ENCODE measurements at regions not wholly inside any gene's neighbourhood (a gene's known extent, or its start where the extent isn't known, plus 50 kb on each side); places are given as distances from the start of the nearest gene placed in this dataset.
A peak's percentile ranks its signal among the peaks of the same experiment; 100 is the strongest.

DNA sequence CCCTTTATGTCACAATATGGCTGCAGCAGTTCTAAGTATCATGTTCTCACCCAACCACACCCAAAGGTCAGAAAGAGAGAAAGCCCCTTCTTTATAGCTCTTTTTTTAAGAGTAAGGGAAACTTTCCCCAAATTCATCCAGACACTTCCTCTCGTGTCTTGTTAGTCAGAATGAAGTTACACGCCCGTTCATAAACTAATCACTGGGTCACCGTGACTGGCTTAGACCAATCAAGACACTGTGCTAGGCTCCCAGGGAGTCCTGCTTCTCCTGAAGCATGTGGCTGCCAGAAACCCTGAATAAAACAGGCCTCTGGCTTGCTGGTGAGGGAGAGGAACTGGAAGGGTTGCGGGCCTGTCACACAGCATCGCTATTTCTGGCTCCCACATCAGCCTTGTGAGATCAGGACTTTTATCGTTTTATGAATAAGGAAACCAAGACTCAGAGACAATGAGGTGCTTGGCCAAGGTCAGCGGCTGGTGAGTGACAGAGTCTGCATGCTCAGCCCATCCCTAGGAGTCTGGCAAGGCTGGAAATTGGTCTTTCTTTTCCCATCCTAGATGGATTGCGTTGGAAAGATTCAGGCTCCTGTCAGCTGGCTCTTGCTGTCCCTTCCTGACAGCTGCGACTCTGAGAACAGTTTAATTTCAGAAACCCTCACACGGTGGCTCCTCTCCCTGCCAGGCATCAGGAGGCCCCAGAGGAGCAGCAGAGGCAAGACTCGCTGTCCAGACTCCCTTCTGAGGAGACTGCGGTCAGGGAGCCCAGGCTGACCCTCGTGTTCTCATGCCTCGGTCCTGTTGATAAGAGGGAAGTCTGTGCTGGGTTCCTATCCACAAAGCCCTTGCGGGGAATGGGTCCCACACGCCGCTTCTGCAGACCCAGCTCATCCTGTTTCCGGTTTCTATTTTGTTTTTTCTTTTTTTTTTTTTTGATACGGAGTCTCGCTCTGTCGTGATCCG is 104.5 kb upstream of the TAF1B start:
- DNase-seq (ENCODE audit: low spot score): no peak

DNA sequence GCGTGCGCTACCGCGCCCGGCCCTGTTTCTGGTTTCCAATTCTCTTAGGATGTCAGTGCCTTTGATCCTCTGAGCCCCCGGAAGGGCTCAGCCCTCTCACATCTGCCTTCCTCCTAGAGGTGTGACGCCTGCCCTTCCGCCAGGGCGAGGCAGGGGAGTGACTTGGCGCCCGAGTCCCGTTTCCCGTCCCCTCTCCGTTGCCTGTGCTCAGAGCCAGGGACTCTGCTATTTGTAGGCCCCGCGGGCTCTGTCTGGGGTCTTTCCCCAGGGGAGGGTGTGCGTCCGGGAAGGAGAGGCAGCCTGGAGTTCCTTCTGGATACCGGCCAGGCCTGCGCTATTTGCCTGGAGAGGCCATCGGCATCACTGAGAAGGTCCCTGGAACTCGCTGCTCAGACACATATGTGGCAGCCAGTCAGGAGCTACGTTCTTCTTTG is 103.7 kb upstream of the TAF1B start:
- no peak for DNase-seq (ENCODE audit: low spot score)

DNA sequence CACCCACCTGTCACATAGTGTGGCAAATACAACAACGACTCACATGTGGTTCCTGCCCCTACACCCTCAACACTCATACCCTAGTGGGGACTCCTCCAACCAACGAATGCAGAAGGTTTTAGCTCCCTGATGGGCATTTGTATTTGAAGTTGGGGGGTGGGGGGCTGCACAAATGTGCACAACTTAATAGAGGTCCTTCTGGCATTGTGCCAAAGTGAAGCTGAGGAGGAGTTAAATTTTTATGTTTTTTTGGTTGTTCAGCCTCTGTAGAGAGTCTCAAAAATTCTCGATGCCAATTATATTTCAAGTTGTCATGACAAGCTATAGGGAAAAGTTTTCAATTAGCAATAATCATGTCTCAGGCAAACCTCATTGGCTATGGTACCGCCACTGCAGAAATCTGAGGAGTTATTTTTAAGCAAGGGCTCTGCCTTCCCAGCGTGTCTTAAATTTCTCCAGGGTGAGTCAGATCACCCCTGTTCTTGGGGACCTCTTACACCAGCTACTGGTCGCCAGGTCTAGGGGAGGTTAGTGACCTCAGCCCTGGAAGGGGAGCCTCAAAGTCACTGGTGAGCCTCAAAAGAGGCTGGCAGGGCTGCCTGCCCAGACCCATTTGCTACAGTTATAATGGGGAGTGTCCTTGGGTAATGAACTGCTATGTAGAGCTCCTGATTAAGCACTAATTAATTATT is 102.7 kb upstream of the TAF1B start:
- no peak for DNase-seq (ENCODE audit: low spot score)

DNA sequence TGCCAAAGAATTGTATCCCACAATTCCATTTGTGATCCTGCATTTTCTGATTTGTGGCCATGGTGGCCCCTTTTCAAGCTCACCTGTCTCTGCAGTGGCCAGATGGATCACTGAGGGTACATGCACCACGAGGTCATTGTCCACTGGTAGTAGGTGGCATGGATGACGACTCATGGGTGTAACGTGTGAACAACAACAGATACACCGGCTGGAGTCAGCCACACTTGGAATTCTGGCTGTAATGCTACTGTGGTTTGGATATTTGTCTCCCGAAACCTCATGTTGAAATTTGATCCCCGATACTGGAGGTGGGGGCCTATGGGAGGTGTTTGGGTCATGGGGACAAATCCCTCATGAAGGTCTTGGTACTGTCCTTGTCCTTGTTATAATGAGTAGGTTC is 102.2 kb upstream of the TAF1B start:
- no peak for DNase-seq (ENCODE audit: low spot score)

DNA sequence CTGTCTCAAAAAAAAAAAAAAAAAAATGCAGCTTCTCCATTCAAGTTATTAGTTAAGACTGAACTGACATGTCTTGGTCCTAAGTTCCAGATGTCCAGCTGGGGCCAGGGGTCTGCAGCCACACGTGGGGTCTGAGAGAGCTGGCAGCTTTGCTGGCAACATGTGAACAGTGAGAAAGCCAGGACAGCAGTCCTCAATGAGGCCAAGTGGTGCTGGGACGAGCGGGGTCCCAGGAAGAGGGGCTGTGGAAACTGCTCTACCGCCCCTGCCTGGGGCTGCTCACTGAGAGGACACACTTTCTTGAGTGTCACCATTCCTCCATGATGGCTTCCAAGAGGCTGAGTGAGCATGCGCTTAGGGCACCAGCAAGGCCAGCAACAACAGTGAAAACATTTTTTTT is 100.7 kb upstream of the TAF1B start:
- no peak for DNase-seq (ENCODE audit: low spot score)

DNA sequence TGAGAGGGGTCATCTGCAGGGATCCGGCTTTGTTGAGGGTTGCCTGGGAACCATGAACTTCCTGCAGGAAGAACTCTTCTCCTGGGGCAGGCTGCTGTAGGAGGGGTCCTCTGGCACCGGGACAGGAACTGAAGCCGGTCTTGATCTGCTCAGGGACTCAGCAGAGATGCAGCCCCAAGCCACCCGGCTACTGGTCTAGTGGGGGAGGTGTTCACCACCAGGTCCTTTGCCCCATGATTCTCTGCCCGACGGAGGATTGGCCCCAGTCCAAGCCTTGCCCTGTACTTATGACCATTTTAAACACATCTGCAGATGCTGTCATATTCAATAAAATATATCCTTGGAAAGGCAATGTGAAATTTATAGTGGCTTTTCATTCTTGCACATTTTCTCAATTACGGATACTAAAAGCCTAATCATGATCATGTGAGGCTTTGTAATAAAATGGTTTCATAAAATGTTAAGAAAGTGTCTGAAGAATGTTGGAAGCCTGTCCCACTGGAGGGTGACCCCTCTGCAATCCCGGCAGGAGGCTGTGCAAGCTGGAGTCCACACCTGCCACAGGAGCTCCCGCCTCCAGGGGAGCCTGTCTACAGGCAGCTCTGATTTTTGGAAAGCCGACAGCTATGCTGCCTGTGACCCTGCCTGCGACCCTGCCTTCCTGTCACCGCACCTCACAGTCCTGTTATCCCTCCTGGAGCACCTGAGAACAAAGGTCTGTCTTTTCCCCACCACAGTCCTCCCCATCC is 98.8 kb upstream of the TAF1B start:
- DNase-seq (ENCODE audit: low spot score): no peak

DNA sequence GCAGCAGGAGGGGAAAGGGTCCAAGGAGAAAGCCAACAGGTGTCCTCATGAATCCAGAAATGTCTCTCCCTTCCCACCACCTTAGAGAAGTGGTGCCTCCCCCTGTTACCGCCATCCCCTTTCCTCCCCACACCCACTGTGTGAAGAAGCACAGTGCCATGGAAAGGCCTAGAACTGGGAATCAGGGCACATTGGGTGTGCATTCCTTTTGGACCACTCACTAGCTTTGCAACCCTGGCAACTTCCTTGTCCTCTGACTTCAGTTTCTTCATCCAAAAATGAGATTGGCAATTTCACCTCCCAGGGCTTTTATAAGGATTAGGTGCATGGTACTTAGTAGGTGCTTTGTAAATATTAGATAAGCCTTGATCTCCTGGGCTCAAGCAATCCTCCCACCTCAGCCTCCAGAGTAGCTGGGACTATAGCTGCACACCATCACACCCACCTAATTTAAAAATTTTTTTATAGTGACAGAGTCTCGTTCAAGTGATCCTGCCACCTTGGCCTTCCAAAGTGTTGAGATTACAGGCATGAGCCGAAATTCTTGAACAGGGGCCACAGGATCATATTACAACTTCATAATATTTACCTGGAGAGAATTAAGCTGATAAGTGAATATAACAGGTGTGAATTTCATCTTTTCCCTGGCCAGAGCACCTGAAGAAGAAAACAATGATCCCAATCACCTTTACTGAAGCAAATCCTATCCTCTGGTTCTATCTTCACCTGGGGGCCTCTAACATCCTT is 97.9 kb upstream of the TAF1B start:
- no peak for DNase-seq (ENCODE audit: low spot score)

DNA sequence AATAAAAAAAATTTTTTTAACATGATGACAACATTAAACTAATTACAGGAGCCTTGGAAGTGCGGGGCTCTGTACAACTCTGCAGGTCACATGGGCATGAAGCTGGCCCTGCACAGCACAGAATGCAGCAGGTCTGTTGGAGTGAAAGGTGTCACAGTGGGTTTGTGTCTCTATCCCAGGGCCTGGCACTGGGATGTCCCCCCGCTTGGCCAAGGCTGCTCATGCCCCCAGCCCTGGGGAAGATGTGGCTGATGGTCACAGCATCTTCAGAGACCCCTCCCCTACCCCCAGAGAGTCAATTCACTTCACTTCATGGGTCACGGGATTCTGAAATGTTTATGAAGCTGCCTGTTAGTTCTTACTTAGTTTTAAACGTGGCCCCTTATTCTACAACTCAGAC is 95.9 kb upstream of the TAF1B start:
- no peak for DNase-seq (ENCODE audit: low spot score)

DNA sequence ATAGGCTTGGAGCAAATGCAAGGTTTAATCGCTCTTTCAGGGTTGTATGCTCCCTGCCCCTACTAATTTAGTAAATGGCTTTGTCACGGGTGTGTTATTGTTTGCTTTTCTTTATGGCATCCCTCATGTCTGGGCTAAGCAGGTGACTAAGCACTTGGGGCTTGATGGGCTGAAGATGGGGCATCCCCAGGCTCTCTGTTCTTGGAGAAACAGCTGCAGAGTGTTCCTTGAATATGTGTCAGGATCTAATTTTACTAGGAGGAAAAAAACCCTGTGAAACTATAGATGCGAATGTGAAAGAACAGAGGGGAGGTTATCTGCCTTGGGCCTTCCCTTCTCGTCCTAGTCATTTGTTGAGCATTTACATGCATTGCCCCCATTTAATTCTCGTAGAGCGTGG is 94.7 kb upstream of the TAF1B start:
- DNase-seq (ENCODE audit: low spot score): no peak

DNA sequence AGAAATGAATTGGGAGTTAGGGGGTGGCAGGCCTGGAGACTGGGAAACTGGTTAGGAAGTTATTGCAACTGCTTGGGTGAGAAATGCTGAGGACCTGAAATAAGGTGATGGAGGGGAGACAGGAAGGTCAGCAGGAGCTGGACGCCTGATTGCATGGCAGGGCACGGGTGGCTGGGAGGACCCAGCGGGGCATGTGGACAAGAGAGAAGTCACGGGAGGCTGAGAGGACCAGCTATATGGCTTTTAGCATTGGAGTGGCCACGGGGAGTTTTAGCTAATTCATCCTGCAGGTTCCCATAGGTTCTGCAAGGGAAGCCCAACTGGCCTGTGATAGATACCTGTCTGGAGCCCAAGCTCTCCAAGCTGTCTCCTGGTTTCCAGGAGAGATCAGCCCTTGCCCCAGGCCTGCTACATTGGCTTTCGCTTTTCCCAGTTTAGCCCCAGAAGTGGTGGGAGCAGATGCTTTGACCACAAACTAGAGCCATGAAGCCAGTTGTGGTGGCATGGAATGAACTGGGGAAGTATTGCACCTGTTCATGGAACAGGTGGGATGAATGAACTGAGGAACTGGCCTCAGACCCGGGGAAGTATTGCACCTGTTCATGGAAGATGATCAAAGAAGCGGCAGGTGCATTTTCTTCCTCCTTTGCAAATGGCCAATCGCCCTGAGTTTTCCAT is 93.6 kb upstream of the TAF1B start:
- DNase-seq (ENCODE audit: low spot score): no peak

DNA sequence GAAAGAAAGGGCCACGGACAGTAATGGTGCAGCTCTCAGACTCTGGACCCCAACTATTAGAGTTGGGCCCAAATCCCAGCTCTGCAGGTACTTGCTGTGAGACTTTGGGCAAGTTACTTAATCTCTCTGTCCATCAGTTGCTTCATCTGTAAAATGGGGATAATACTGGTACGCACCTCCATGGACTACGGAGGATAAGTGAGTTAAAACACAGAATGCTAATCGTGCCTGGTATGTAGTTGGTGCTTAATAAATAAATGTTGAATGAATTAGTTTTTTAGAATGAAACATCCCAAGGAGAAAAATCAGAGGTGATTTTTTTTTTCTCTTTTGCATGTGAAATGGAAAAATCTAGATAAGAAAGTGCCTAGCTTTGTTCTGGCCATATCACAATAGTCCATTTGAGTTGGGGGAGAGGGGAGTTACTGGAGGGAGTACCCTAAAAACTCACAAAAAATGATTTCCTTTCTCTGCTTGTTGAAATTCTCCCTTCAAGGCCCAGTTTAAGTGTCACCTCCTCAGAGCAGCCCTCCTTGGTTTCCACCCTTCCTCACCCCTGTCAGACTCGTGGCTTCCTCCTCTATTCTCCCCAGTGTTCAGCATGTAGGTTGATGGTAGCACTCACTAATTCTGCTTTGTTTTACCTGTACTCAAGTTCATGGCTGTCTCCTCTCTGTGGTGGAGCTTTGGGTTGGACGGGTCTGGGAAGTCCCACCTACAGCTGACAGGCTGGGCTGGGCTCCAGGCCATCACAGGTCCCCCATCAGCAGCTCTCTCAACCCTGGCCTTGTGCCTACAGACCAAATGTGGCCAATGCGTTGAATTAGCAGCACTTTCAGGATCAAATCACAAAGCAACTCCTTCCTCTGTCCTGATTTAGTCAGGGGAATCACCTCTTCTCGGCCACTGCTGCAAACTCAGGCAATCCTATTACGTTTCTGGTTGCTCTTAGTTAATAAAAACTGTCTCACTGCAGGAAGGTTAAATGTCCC is 92.8 kb upstream of the TAF1B start:
- DNase-seq (ENCODE audit: low spot score): no peak

DNA sequence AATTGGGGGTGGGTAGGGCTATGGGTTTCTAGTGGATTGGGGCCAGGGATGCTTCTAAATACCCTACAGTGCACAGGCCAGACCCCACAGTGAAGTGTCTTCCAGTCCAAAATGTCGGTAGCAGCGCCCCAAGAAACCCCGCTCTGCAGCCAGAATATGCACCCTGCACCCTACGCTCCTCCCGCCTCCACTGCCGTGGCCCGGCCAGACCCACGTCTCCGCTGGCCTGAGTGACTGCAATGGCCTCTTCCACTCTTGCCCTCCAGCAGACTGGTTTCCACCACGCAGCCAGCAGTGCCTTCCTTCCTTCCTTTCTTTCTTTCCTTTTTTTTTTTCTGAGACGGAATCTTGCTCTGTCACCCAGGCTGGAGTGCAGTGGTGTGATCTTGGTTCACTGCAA is 91.4 kb upstream of the TAF1B start:
- no peak for DNase-seq (ENCODE audit: low spot score)

DNA sequence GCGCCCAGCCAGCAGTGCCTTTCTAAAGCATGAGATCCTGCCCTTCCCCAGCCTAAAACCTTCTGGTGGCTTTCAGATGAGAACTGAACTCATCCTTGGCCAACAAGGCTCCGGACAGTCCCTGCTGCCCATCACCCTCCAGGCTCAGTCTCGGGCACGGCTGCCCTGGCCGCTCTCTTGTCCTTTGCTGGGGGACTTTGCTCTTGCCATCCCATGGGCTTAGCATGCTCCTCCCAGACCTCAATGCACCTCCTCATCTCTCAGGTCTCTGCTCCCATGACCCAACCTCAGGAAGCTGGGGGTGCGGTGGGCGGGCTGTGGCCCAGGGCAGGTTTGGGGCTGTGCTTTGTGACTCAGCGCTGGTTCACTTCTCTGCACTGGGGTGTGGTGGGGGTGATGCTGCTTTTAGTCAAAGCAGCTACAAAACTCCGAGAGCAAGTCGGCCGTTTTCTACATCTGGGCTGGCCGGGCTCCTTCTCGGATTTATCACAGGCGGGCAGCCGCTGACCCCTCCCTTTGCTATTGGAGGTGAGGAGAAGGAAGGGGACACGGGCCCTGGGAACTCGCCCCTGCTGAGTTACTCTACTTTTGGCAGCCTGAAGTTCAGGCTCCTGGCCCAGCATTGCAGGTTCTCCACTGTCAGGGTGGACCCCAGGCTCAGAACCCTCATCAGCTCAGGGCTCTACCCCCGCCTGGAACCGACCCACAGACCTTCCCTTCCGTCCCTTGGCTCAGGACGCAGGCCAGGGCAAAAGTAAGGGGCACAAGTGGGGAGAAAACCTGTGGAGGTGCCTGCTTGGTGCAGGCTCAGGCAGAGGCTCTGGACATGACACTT is 90.6 kb upstream of the TAF1B start:
- DNase-seq (ENCODE audit: low spot score): peak; percentile 43

DNA sequence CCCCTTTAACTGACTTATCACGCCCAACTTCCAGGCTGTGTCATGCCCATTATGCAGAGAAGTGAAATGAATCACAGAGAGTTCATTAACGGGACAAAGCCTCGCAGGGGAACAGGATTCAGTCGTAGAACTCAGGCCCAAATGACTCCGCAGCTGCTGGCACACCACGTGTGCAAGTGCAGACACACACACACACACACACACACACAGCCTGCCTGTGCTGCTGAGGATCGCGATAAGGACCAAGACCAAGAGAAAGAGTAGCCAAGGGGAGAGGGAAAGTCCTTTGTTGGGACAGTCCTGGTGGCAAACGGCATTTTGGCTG is 90.0 kb upstream of the TAF1B start:
- DNase-seq (ENCODE audit: low spot score): peak; percentile 77

DNA sequence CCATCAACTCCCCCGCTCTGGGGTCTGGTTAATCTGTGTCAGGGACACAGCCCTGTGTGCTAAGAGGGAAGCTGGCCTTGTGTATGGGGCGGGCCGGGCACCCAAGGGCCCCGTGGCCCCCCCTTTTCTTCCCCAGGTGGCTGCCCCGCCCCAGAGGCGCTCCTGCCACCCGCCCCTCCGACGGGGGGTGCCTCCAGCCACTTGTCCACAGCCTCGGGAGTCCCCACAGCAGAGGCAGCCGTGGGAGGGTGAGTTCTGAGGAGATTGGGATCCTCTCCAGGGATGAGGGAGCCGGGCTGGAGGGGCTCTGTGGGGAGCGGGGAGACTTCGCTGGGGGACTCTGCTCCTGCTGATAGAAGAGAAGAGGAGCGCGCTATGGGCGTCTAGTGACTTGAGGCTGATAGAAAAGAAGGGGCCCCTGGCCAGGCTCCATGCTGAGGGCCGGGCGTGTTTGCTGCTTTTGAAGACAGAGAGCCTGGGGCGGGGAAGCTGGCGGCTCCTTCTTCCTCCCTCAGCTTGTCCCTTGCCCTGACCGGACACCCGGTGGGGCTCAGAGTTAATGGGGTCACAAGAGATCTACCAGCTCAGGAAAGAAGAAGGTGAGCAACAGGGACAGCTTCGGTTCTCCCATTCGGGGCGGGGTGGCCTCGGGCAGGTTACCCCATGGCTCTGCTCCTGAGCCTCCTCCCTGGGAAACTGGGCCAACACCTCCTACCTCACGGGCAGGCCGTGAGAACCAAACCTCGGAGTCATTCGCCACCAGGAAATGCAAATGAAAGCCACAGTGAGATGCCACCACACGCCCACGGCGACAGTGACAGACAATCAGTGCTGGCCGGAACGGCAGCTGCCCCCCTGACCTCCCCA is 89.4 kb upstream of the TAF1B start:
- DNase-seq (ENCODE audit: low spot score): no peak

DNA sequence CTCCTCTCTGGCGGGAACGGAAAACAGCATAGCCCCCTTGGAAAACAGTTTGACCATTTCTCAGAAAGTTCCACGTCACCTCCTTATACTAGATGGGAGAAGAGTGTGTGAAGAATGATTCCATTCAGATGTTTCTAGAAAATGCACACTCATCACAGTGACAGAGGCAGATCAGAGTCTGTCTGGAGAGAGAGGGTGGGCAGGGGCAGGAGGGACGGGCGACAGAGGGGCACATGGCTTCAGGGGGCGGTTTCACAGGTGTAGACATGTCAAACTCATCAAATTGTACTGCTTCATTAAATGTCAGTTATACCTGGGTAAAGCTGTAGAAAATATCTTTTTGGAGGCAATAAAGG is 88.8 kb upstream of the TAF1B start:
- no peak for DNase-seq (ENCODE audit: low spot score)

DNA sequence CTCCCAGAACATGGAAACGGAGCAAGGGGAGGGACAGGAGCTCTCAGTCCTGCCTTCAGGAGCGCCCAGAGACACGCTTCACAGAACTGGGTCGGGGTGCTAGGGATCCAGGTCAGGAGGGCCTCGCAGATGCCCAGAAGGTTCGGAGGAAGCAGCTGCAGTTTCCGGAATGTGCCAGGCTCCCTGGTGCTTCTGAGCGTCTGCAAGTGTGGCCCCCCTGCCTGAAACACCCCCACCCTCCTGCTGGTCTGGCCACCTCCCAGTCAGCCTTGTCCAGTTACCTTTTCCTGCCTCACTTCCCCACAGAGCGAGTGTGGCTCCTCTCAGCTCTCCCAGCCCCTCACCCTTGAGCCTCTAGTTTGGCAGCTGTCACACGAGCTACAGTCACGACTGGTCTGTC is 88.3 kb upstream of the TAF1B start:
- no peak for DNase-seq (ENCODE audit: low spot score)

DNA sequence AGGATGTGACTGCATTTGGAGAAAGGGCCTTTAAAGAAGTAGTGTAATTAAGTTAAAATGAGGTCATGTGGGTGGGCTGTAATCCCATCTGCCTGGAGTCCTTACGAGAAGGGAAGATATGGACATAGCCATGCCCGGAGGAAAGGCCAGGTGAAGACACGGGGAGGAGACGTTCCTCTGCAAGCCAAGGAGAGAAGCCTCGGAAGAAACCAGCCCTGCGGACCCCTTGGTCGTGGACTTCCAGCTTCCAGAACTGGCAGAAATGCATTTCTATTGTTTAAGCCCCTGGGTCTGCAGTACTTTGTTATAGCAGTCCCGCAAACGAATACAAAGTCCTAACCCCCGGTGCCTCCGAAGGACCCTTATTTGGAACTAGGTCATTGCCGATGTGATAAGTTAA is 87.6 kb upstream of the TAF1B start:
- no peak for DNase-seq (ENCODE audit: low spot score)

Data from H4 (cell line).